NCI-H187 (cell line): ENCODE measurements at regions not wholly inside any gene's neighbourhood (a gene's known extent, or its start where the extent isn't known, plus 50 kb on each side); places are given as distances from the start of the nearest gene placed in this dataset.

Source experiments
- DNase-seq, 2 experiments: peaks; one replicate each; lab custom pipeline; 2025; lab: John Stamatoyannopoulos, UW

- DNase-seq, result no peak
These were observed 157.1 kb upstream of the SESN3 start for GRCh38 chr11:95388086-95388485.

DNA sequence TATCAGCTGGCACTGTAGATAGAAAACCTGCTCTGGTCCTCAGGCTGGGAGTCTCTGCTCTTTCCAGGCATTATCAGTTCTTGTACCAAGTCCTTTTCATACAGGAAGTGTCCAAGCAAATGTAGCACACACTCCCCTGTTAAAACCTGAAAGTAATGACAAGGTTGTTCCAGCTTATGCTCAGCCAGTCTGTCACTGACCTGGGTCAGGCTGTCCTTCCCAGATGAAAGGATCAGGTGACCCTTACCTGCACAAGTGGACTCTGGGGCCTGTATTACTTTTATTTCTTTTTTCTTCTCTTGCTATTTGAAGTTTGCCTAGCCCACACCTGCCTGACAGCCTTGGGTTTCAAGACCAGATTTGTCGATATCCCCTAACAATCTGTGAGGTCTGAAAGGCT, 156.3 kb upstream of the SESN3 start:
- DNase-seq, result no peak

GRCh38 chr11:95385577-95385976, 154.6 kb upstream of the SESN3 start:
- no peak for DNase-seq

- no peak for DNase-seq
These were observed 148.5 kb upstream of the SESN3 start for GRCh38 chr11:95379479-95379878.

GRCh38 chr11:95378789-95379188, 147.8 kb upstream of the SESN3 start:
- DNase-seq, result no peak

DNA sequence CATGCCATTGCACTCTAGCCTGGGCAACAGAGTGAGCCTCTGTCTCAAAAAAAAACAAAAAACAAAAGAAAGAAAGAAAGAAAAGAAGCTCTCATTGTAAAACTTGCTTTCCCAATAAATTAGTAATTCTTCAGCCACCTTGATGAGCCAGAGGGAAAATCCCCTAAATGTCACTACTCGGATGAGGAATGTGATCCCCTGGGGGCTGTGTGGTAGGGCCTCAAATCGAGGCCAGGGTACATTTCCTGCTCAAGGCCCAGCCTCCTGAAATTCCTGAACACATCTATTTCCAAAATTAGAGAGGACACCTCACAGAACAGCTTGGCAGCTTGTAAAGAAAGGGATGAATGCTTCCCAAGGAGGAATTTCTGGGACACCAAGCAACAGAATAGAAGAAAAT, 147.1 kb upstream of the SESN3 start:
- no peak for DNase-seq

- DNase-seq, result no peak
These were observed 144.9 kb upstream of the SESN3 start for GRCh38 chr11:95375886-95376285.

- DNase-seq, result no peak
These were observed 144.4 kb upstream of the SESN3 start for GRCh38 chr11:95375451-95375850.

GRCh38 chr11:95374105-95374504, 143.1 kb upstream of the SESN3 start:
- no peak for DNase-seq

DNA sequence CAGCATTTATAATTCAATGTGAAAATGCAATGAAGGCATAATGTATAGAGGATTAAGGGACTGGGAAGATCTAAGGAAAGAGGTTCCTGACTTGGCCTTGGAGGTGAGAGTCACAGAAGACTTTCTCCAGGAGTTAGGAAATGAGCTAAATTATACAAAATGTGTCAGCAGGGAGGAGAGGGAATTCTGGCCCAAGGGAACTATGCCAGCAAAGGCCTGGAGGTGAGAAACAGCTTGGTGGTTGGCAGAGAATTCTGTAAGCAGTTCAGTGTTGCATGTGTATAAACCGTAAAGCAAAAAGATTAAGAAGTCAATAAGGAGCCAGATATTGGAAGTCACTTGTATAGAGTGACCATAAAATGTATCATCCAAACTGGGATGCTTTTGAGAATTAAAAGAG, 142.2 kb upstream of the SESN3 start:
- no peak for DNase-seq

- no peak for DNase-seq
These were observed 141.2 kb upstream of the SESN3 start for GRCh38 chr11:95372097-95372656.

GRCh38 chr11:95371153-95371552, 140.2 kb upstream of the SESN3 start:
- no peak for DNase-seq

- DNase-seq, result no peak
These were observed 136.7 kb upstream of the SESN3 start for GRCh38 chr11:95367726-95368125.

DNA sequence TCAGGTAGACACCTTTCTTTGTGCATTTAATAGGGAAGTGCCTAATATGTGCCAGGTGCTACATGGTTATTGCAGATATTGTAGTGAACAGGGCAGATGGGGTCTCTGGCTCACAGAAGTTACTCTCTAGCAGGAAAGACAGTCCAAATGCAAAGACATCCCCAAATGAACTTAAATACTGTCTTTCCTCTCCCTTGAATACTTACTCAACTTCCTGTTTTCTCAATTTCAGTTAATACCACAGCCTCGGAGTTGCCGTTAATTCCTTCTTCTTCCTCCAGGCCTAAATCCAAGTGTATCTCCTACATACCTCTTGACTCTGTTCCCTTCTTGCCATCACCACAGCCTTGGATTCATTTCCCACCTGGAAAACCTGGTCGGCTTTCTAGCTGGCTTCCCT, 134.3 kb upstream of the SESN3 start:
- no peak for DNase-seq

GRCh38 chr11:95364324-95365295, 133.6 kb upstream of the SESN3 start:
- no peak for DNase-seq

- peak in 1 of 2 experiments; percentile 37 for DNase-seq
These were observed 132.7 kb upstream of the SESN3 start for GRCh38 chr11:95363708-95364107.

GRCh38 chr11:95363164-95363563, 132.2 kb upstream of the SESN3 start:
- DNase-seq, result no peak

DNA sequence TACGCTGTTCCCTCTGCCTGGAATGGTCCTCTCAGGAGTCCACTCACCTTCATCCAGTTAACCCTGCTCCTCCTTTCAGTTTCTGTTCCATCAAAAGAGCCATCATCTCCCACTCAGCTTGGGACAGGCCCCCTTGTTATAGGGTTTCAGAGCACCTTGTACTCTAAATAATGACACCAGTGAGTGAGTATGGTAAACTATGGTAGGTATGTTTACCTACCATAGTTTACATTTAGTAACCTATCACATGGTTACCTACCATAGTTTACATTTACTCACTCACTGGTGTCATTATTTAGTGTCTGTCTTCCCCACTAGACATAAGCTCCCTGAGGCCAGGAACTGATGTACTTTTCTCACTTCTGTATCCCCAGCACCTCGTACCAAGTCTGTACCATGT, 130.2 kb upstream of the SESN3 start:
- DNase-seq, result no peak

DNA sequence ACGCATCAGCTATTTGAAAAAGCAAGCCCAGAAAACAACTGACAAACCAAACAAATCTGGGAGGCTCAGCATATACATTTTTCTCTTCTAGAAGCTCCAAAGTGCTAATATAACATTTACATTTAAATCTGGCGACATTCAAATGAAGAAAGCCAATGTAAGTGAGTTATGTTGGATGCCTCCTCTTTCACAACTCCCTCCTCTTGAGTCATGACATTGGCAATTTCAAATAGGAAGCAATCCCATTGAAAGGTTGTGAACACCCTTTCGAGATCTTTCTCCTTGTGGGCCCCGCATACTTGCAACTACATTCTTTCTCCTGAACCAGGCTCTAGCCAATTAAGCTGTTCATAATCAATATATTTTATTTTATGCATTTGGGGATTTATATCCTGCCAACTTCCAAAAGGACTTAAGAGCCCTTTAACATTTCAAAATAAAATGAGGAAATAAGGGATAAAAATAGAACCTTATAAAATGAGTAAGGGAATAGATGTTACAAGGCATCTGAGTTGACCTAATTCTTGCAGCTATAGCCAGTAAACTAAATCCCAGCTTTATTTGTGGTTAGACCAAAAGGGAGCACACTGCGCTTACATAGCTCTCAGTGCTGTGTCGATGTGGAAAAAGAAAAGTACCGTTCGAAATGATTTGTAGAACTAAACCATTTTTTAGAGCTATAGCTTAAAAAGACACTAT, 129.5 kb upstream of the SESN3 start:
- DNase-seq, result no peak

DNA sequence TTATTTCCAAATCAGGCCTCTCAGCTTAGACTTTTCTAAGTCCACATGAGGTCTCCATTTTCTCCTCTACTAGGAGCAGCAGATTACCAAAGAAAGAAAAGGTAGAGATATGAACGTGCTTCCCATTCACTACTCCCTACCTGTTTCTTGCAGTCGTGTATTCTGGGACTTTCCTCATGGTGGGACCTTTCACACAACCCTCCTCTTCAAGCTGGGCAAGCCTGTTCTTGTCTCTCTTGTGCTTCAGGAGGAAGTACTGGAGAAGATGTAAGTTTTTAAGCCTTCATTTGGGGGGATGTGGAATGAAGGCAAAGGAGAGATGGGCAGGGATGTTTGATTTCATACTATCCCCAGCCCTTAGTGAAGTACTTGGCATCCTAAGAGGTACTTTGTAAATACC, 128.8 kb upstream of the SESN3 start:
- no peak for DNase-seq

DNA sequence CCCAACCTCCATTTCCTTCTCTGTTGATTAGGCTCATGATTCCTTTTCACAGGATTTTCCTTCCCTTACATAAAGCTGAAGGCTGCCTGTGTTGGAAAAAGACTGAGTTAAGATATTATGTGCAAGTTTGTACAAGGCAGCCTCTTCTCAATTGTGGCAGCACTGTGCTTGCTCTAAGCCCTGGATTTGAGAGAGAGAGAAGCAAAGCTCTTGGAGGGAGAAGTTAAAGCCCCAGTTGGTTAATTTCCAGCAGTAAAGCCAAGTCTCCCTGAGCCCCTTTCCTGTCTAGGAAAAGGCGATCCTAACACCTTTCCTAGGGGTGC, 128.3 kb upstream of the SESN3 start:
- DNase-seq, result no peak

- DNase-seq, result no peak
These were observed 127.7 kb upstream of the SESN3 start for GRCh38 chr11:95358511-95359340.
